Activated B cell treated with CpG ODN at 0.5 μM for 24 hours (primary cell): ENCODE measurements at regions not wholly inside any gene's neighbourhood (a gene's known extent, or its start where the extent isn't known, plus 50 kb on each side); places are given as distances from the start of the nearest gene placed in this dataset.

Experiments used
- ATAC-seq: fragments of 200-7000 bp; cut with Tn5 transposase; one replicate; pipeline ENCODE4 v1.10.0; 2021; ENCODE audit warnings: low read depth, mild to moderate bottlenecking, moderate library complexity
- CTCF ChIA-PET: fragments of 350-600 bp; sonication (Branson Sonifier 250); formaldehyde crosslinking; loops from one replicate; lab custom pipeline; 2021; ENCODE audit warnings: antibody characterized with exemption; lab: Charles Lee
- POLR2A ChIA-PET: fragments of 350-600 bp; sonication (Branson Sonifier 250); formaldehyde crosslinking; loops from one replicate; lab custom pipeline; 2021; ENCODE audit warnings: antibody characterized with exemption; lab: Charles Lee
- DNase-seq: peaks from one replicate; pipeline ENCODE4 v3.0.0; 2022
- H3K27ac Mint-ChIP-seq: one replicate; pipeline ENCODE4 v1.8.0; 2020; ENCODE audit warnings: mixed read lengths
- H3K27me3 Mint-ChIP-seq: one replicate; pipeline ENCODE4 v1.8.0; 2021; ENCODE audit warnings: mixed read lengths
- H3K36me3 Mint-ChIP-seq: one replicate; pipeline ENCODE4 v1.8.0; 2021; ENCODE audit warnings: low read depth, mixed read lengths
- H3K4me1 Mint-ChIP-seq: one replicate; pipeline ENCODE4 v1.8.0; 2021; ENCODE audit warnings: mixed read lengths
- H3K4me3 Mint-ChIP-seq: one replicate; pipeline ENCODE4 v1.8.0; 2020; ENCODE audit warnings: mild to moderate bottlenecking, mixed read lengths
- H3K9me3 Mint-ChIP-seq: one replicate; pipeline ENCODE4 v1.8.0; 2020; ENCODE audit warnings: mixed read lengths
- intact Hi-C: fragments of 100-400 bp; cut with micrococcal nuclease; formaldehyde crosslinking; loops from one replicate; pipeline ENCODE4 v1.15.1; 2024
- TF ChIP-seq, protein P1 (sequence below): fragments of 200-600 bp; IDR thresholded peaks from one replicate; pipeline ENCODE4 v1.8.0; 2022; ENCODE audit warnings: antibody characterized with exemption, mild to moderate bottlenecking

GRCh38 chr7:3246127-3246526 lies 54.9 kb upstream of the SDK1 start:
- ChIA-PET POLR2A (no interaction called here), CTCF (no interaction called here)
- Mint-ChIP-seq H3K27ac (no peak overlapping the region), H3K27me3 (peaks cover 6% of the 10 kb centered on the region), H3K4me1 (no peaks in the 10 kb centered on the region), H3K9me3 (peaks cover 8% of the 10 kb centered on the region), H3K36me3 (no peaks in the 10 kb centered on the region), H3K4me3 (no peak overlapping the region)
- TF ChIP-seq, protein P1, sequence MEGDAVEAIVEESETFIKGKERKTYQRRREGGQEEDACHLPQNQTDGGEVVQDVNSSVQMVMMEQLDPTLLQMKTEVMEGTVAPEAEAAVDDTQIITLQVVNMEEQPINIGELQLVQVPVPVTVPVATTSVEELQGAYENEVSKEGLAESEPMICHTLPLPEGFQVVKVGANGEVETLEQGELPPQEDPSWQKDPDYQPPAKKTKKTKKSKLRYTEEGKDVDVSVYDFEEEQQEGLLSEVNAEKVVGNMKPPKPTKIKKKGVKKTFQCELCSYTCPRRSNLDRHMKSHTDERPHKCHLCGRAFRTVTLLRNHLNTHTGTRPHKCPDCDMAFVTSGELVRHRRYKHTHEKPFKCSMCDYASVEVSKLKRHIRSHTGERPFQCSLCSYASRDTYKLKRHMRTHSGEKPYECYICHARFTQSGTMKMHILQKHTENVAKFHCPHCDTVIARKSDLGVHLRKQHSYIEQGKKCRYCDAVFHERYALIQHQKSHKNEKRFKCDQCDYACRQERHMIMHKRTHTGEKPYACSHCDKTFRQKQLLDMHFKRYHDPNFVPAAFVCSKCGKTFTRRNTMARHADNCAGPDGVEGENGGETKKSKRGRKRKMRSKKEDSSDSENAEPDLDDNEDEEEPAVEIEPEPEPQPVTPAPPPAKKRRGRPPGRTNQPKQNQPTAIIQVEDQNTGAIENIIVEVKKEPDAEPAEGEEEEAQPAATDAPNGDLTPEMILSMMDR, result no peak
- intact Hi-C loops, result no loop called here
- DNase-seq (no peak), ATAC-seq (no peak)

GRCh38 chr7:3246651-3247050 lies 54.4 kb upstream of the SDK1 start:
- Mint-ChIP-seq H3K4me1 (no peaks in the 10 kb centered on the region), H3K27ac (no peak overlapping the region), H3K27me3 (peaks cover 6% of the 10 kb centered on the region), H3K9me3 (peaks cover 8% of the 10 kb centered on the region), H3K36me3 (no peaks in the 10 kb centered on the region), H3K4me3 (no peak overlapping the region)
- CTCF ChIA-PET, result no interaction called here
- no peak for ATAC-seq
- TF ChIP-seq, protein P1, result no peak
- POLR2A ChIA-PET, result no interaction called here
- intact Hi-C loops, result no loop called here
- no peak for DNase-seq

GRCh38 chr7:3250725-3251124 lies 50.3 kb upstream of the SDK1 start:
- H3K36me3 Mint-ChIP-seq, result no peaks in the 10 kb centered on the region
- ATAC-seq, result no peak
- CTCF ChIA-PET, result no interaction called here

More at GRCh38 chr7:3250725-3251124, 50.3 kb upstream of the SDK1 start:
- Mint-ChIP-seq H3K27me3 (peaks cover 13% of the 10 kb centered on the region), H3K4me1 (no peaks in the 10 kb centered on the region), H3K4me3 (no peak overlapping the region), H3K9me3 (peaks cover 8% of the 10 kb centered on the region), H3K27ac (no peak overlapping the region)
- POLR2A ChIA-PET, result no interaction called here
- DNase-seq, result no peak
- TF ChIP-seq, protein P1, result no peak
- intact Hi-C loops, result no loop called here
